HL-60 (cell line): ENCODE measurements at regions not wholly inside any gene's neighbourhood (a gene's known extent, or its start where the extent isn't known, plus 50 kb on each side); places are given as distances from the start of the nearest gene placed in this dataset.

Source experiments
- DNase-seq, 2 experiments: peaks; one replicate each; pipeline ENCODE4 v3.0.0-alpha.2; 2010 to 2020; ENCODE audit warnings: low read depth in 1 of 2, low spot score in 1 of 2
- H3K27ac ChIP-seq: fragments of 250-450 bp; sonication (Bioruptor Pico); replicated peaks from 2 replicates; pipeline ENCODE4 v1.5.1; 2020; ENCODE audit warnings: mild to moderate bottlenecking, moderate library complexity
- H3K27me3 ChIP-seq: fragments of 250-450 bp; sonication (Bioruptor Pico); 2 replicates; pipeline ENCODE4 v1.5.1; 2021; ENCODE audit warnings: mild to moderate bottlenecking, moderate library complexity; ENCODE audit not compliant: insufficient read depth, poor library complexity, severe bottlenecking
- H3K4me3 ChIP-seq: replicated peaks from 2 replicates; pipeline ENCODE4 v1.5.1; 2011; ENCODE audit warnings: mild to moderate bottlenecking, control low read depth, low read length; ENCODE audit not compliant: insufficient read depth
- CTCF ChIP-seq: IDR thresholded peaks from one replicate; pipeline ENCODE4 v1.5.1; 2011; ENCODE audit warnings: low read length, control low read depth, inconsistent platforms; ENCODE audit not compliant: insufficient read depth
- GABPA ChIP-seq: IDR thresholded peaks from 2 replicates; pipeline ENCODE4 v1.6.1; 2012; ENCODE audit warnings: low read depth
- POLR2AphosphoS5 ChIP-seq: IDR thresholded peaks from 2 replicates; pipeline ENCODE4 v1.6.1; 2012; ENCODE audit warnings: low read depth
- REST ChIP-seq: IDR thresholded peaks from 2 replicates; pipeline ENCODE4 v1.6.1; 2012; ENCODE audit warnings: low read depth; ENCODE audit not compliant: insufficient replicate concordance
- SPI1 ChIP-seq: IDR thresholded peaks from 2 replicates; pipeline ENCODE4 v1.6.1; 2012; ENCODE audit warnings: low read depth, mild to moderate bottlenecking, borderline replicate concordance

- H3K27ac ChIP-seq = no peak overlapping the region
- no peak for DNase-seq
- TF ChIP-seq POLR2AphosphoS5 = no peak
- no peak for TF ChIP-seq CTCF
- no peak for TF ChIP-seq GABPA
- TF ChIP-seq REST = no peak
- TF ChIP-seq SPI1 = no peak
- H3K4me3 ChIP-seq = no peak overlapping the region
- H3K27me3 ChIP-seq = no peaks in the 10 kb centered on the region
These were observed 98.1 kb upstream of the VCX3B start for GRCh38 chrX:8366481-8366880.

- Histone ChIP-seq H3K4me3 (no peak overlapping the region), H3K27me3 (no peaks in the 10 kb centered on the region), H3K27ac (no peak overlapping the region)
- no peak for DNase-seq
- no peak for TF ChIP-seq SPI1
- TF ChIP-seq CTCF = no peak
- no peak for TF ChIP-seq REST
- no peak for TF ChIP-seq POLR2AphosphoS5
- no peak for TF ChIP-seq GABPA
These were observed 90.4 kb upstream of the VCX3B start for GRCh38 chrX:8374041-8374825.

GRCh38 chrX:8377041-8377440 lies 87.6 kb upstream of the VCX3B start:
- H3K27ac ChIP-seq = no peak overlapping the region
- TF ChIP-seq SPI1 (no peak), GABPA (no peak), REST (no peak), CTCF (no peak), POLR2AphosphoS5 (no peak)
- no peak overlapping the region for H3K4me3 ChIP-seq
- DNase-seq = no peak
- H3K27me3 ChIP-seq = no peaks in the 10 kb centered on the region
